DND-41 (cell line): ENCODE measurements at regions not wholly inside any gene's neighbourhood (a gene's known extent, or its start where the extent isn't known, plus 50 kb on each side); places are given as distances from the start of the nearest gene placed in this dataset.

Experiments
- ATAC-seq: fragments of 200-7000 bp; cut with Tn5 transposase; 3 replicates; pipeline ENCODE4 v1.9.1; 2021; ENCODE audit warnings: low read depth; ENCODE audit not compliant: insufficient read depth
- DNase-seq: peaks from one replicate; pipeline ENCODE4 v3.0.0-alpha.2; 2020
- H2AFZ ChIP-seq: 2 replicates; pipeline ENCODE4 v1.6.0; 2012; ENCODE audit warnings: low read depth, low read length
- H3K27ac ChIP-seq: 2 replicates; pipeline ENCODE4 v1.5.1; 2012; ENCODE audit warnings: low read length, inconsistent platforms
- H3K27me3 ChIP-seq: fragments of 200-600 bp; sonication (generic); 2 replicates; pipeline ENCODE4 v1.6.0; 2012; ENCODE audit warnings: low read length, mild to moderate bottlenecking, inconsistent platforms; ENCODE audit not compliant: insufficient read depth, poor library complexity
- H3K36me3 ChIP-seq: 2 replicates; pipeline ENCODE4 v1.5.1; 2012; ENCODE audit warnings: low read length, inconsistent platforms; ENCODE audit not compliant: insufficient read depth
- H3K4me1 ChIP-seq: 2 replicates; pipeline ENCODE4 v1.5.1; 2012; ENCODE audit warnings: mild to moderate bottlenecking, low read length; ENCODE audit not compliant: insufficient read depth
- H3K4me2 ChIP-seq: 2 replicates; pipeline ENCODE4 v1.6.0; 2012; ENCODE audit warnings: mild to moderate bottlenecking, moderate library complexity, low read length, inconsistent platforms; ENCODE audit not compliant: insufficient read depth
- H3K4me3 ChIP-seq, 2 experiments: fragments of 200-600 bp in 1 of 2; shearing (Covaris generic) in 1 of 2; 2 replicates each; pipeline ENCODE4 v1.5.1; 2012 to 2016; ENCODE audit warnings: inconsistent platforms in 2 of 2, low read length in 2 of 2, mild to moderate bottlenecking in 2 of 2, low read depth in 1 of 2, moderate library complexity in 1 of 2
- H3K79me2 ChIP-seq: 2 replicates; pipeline ENCODE4 v1.6.0; 2012; ENCODE audit warnings: low read length, inconsistent platforms; ENCODE audit not compliant: insufficient read depth
- H3K9ac ChIP-seq: 2 replicates; pipeline ENCODE4 v1.6.0; 2012; ENCODE audit warnings: low read depth, mild to moderate bottlenecking, inconsistent platforms, low read length, moderate library complexity
- H3K9me3 ChIP-seq: 2 replicates; pipeline ENCODE4 v1.5.1; 2012; ENCODE audit warnings: low read length, moderate library complexity, mild to moderate bottlenecking, inconsistent platforms; ENCODE audit not compliant: insufficient read depth, severe bottlenecking
- H4K20me1 ChIP-seq: 2 replicates; pipeline ENCODE4 v1.6.0; 2012; ENCODE audit warnings: low read length; ENCODE audit not compliant: insufficient read depth
- EZH2 ChIP-seq: IDR thresholded peaks from 3 replicates; pipeline ENCODE4 v1.6.1; 2012; ENCODE audit warnings: borderline replicate concordance, low read depth, mild to moderate bottlenecking, moderate library complexity, low read length, inconsistent platforms; ENCODE audit not compliant: severe bottlenecking
- TF ChIP-seq, protein P1 (sequence below): IDR thresholded peaks from 2 replicates; pipeline ENCODE4 v1.5.1; 2012; ENCODE audit warnings: borderline replicate concordance, low read length, moderate library complexity, mild to moderate bottlenecking; ENCODE audit not compliant: poor library complexity, severe bottlenecking; ENCODE audit errors: extremely low read depth

DNA sequence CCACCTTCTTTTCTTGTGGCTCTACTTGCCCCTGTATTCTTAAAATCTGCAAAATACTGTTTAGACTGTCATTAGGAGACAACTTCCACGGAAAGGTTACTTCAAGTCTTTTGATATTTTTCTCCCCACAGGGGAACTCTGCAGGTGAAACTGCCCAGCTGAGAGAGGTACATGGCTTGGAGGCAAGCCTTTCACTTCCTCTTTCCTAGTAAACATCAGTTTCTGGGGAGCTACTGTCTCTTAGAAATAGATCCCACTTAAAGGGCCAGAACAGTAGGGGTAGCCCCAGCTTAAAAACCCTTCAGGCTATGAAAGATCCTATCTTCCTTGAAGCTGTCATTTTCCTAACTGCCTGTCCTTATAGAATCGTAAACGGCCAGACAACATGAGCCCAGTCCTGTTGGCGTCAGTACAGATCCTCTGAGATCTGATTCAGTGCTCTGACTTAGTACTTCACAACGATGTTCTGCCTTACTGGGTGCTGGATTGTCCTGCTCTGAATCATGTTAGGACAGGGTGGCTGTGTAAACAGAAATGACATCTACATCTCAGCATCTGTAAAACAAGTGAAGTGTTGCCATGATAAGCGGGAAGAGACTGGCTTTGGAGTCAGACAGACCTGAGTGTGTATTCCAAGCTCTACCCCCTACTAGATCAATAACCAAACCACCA is 102.1 kb downstream of the ITIH6 start:
- Histone ChIP-seq H3K27me3 (no peaks in the 10 kb centered on the region), H3K36me3 (no peaks in the 10 kb centered on the region), H2AFZ (no peak overlapping the region), H3K4me3 (no peak overlapping the region), H3K4me1 (no peaks in the 10 kb centered on the region), H3K9ac (no peak overlapping the region), H4K20me1 (no peaks in the 10 kb centered on the region), H3K79me2 (no peaks in the 10 kb centered on the region), H3K4me2 (no peak overlapping the region), H3K27ac (no peak overlapping the region), H3K9me3 (no peaks in the 10 kb centered on the region)
- TF ChIP-seq, protein P1, sequence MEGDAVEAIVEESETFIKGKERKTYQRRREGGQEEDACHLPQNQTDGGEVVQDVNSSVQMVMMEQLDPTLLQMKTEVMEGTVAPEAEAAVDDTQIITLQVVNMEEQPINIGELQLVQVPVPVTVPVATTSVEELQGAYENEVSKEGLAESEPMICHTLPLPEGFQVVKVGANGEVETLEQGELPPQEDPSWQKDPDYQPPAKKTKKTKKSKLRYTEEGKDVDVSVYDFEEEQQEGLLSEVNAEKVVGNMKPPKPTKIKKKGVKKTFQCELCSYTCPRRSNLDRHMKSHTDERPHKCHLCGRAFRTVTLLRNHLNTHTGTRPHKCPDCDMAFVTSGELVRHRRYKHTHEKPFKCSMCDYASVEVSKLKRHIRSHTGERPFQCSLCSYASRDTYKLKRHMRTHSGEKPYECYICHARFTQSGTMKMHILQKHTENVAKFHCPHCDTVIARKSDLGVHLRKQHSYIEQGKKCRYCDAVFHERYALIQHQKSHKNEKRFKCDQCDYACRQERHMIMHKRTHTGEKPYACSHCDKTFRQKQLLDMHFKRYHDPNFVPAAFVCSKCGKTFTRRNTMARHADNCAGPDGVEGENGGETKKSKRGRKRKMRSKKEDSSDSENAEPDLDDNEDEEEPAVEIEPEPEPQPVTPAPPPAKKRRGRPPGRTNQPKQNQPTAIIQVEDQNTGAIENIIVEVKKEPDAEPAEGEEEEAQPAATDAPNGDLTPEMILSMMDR: no peak
- no peak for TF ChIP-seq EZH2
- no peak for DNase-seq
- ATAC-seq: no peak
